ENCODE measurements at regions not wholly inside any gene's neighbourhood (a gene's known extent, or its start where the extent isn't known, plus 50 kb on each side); places are given as distances from the start of the nearest gene placed in this dataset.

GRCh38 chr5:148922606-148923005 is 96.2 kb downstream of the ADRB2 start:
- BruUV-seq (replicated peaks) = no TSS peak
- no peak for ATAC-seq
- H3K4me2 ChIP-seq (ENCODE audit: insufficient read depth, low read length) = no peak overlapping the region
- H3K27ac ChIP-seq (ENCODE audit: extremely low read depth, low read depth, low read length) = no peak overlapping the region
- H3K9me3 ChIP-seq (replicated peaks; ENCODE audit: control insufficient read depth, insufficient read depth, low read depth, low read length) = no peaks in the 10 kb centered on the region
- intact Hi-C loops (cut with micrococcal nuclease) = no loop called here
- no peak for FAIRE-seq
- no peak for DNase-seq (ENCODE audit: extremely low read depth in 1 of 4, low spot score in 3 of 4)
- H3K4me3 ChIP-seq = no peak overlapping the region
- H3K36me3 ChIP-seq (ENCODE audit: control insufficient read depth, insufficient read depth, low read length) = no peaks in the 10 kb centered on the region
- H4K20me1 ChIP-seq (replicated peaks; ENCODE audit: control insufficient read depth, insufficient read depth, low read length) = no peaks in the 10 kb centered on the region
- H3K9me1 ChIP-seq (ENCODE audit: control insufficient read depth, insufficient read depth, low read length) = no peaks in the 10 kb centered on the region
- 0% methylated on average over 1 of the region's 1 CpG for WGBS (ENCODE audit: insufficient coverage, low coverage, missing lambda C conversion rate)
- in situ Hi-C loops (cut with MboI) = no loop called here
- H3K27me3 ChIP-seq (ENCODE audit: control insufficient read depth in 2 of 2, insufficient read depth in 2 of 2, low read length in 2 of 2) = no peaks in the 10 kb centered on the region; a peak in 1 of 5 replicates
- ChIA-PET CTCF (ENCODE audit: low intra/inter-chr PET ratio) (no interaction called here), POLR2A (no interaction called here)
- no peaks in the 10 kb centered on the region for H3K79me2 ChIP-seq (ENCODE audit: control insufficient read depth, insufficient read depth, low read length)
- no peaks in the 10 kb centered on the region for H3K4me1 ChIP-seq (replicated peaks in 1 of 2; ENCODE audit: control insufficient read depth in 2 of 2, insufficient read depth in 2 of 2, low read length in 2 of 2)
- H3K9ac ChIP-seq (ENCODE audit: insufficient read depth in 1 of 2, low read depth in 2 of 2, low read length in 2 of 2) = no peak overlapping the region
- no peak overlapping the region for H2AFZ ChIP-seq (ENCODE audit: low read depth, low read length)
- TF ChIP-seq TBP (optimal IDR thresholded peaks at IDR 0.05; ENCODE audit: low read depth, low read length) = no peak
- no peak for TF ChIP-seq TEAD2 (tag; IDR thresholded peaks at IDR 0.05)
- TF ChIP-seq TBL1XR1 (IDR thresholded peaks at IDR 0.05; ENCODE audit: low read length in 2 of 2) = no peak
- no peak for TF ChIP-seq IRF1 (CRISPR knock-in tag; IDR thresholded peaks at IDR 0.05; ENCODE audit: borderline replicate concordance)
- no peak for TF ChIP-seq STAT5A (IDR thresholded peaks at IDR 0.05; ENCODE audit: borderline replicate concordance, low read length)
- TF ChIP-seq, protein P1, sequence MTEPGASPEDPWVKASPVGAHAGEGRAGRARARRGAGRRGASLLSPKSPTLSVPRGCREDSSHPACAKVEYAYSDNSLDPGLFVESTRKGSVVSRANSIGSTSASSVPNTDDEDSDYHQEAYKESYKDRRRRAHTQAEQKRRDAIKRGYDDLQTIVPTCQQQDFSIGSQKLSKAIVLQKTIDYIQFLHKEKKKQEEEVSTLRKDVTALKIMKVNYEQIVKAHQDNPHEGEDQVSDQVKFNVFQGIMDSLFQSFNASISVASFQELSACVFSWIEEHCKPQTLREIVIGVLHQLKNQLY (CRISPR knock-in tag; conservative IDR thresholded peaks at IDR 0.05) = no peak
- TF ChIP-seq, protein P2, sequence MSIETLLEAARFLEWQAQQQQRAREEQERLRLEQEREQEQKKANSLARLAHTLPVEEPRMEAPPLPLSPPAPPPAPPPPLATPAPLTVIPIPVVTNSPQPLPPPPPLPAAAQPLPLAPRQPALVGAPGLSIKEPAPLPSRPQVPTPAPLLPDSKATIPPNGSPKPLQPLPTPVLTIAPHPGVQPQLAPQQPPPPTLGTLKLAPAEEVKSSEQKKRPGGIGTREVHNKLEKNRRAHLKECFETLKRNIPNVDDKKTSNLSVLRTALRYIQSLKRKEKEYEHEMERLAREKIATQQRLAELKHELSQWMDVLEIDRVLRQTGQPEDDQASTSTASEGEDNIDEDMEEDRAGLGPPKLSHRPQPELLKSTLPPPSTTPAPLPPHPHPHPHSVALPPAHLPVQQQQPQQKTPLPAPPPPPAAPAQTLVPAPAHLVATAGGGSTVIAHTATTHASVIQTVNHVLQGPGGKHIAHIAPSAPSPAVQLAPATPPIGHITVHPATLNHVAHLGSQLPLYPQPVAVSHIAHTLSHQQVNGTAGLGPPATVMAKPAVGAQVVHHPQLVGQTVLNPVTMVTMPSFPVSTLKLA (conservative IDR thresholded peaks at IDR 0.05) = no peak
- no peak for TF ChIP-seq RNF2 (IDR thresholded peaks at IDR 0.05)
- TF ChIP-seq BRF2 (IDR thresholded peaks at IDR 0.05; ENCODE audit: borderline replicate concordance, insufficient read depth, insufficient read length) = no peak
- no peak for TF ChIP-seq ZNF507 (tag; conservative IDR thresholded peaks at IDR 0.05)
- no peak for TF ChIP-seq CEBPZ (IDR thresholded peaks at IDR 0.05; ENCODE audit: borderline replicate concordance, low read depth, low read length)
- no peak for TF ChIP-seq GABPB1 (CRISPR knock-in tag; IDR thresholded peaks at IDR 0.05)
- no peak for TF ChIP-seq POLR2A (conservative IDR thresholded peaks at IDR 0.05)
- no peak for TF ChIP-seq RAD21 (CRISPR knock-in tag; conservative IDR thresholded peaks at IDR 0.05 in 1 of 2, IDR thresholded peaks at IDR 0.05 in 1 of 2)
